SK-N-SH treated with all-trans-retinoic acid at 6 μM for 48 hours (cell line): ENCODE measurements at regions not wholly inside any gene's neighbourhood (a gene's known extent, or its start where the extent isn't known, plus 50 kb on each side); places are given as distances from the start of the nearest gene placed in this dataset.

Experiments
- ATAC-seq: fragments of 200-7000 bp; cut with Tn5 transposase; 3 replicates; pipeline ENCODE4 v1.9.1; 2020; ENCODE audit warnings: mild to moderate bottlenecking, moderate library complexity
- CSDC2 ChIP-seq: fragments of 250-450 bp; sonication (Bioruptor Pico); IDR thresholded peaks from 2 replicates; pipeline ENCODE4 v1.5.0; 2020; ENCODE audit warnings: mild to moderate bottlenecking, moderate library complexity
- CSRNP3 ChIP-seq: fragments of 250-450 bp; sonication (Bioruptor Pico); IDR thresholded peaks from 2 replicates; pipeline ENCODE4 v1.5.1; 2021; ENCODE audit warnings: mild to moderate bottlenecking, moderate library complexity
- ESRRG ChIP-seq: fragments of 250-450 bp; sonication (Bioruptor Pico); IDR thresholded peaks from 2 replicates; pipeline ENCODE4 v1.6.1; 2021; ENCODE audit warnings: mild to moderate bottlenecking
- GLIS3 ChIP-seq: fragments of 250-450 bp; sonication (Bioruptor Pico); IDR thresholded peaks from 2 replicates; pipeline ENCODE4 v1.5.0; 2020; ENCODE audit warnings: mild to moderate bottlenecking, moderate library complexity
- ISL1 ChIP-seq: fragments of 250-450 bp; sonication (Bioruptor Pico); IDR thresholded peaks from 2 replicates; pipeline ENCODE4 v2.1.2; 2022; ENCODE audit warnings: mild to moderate bottlenecking, moderate library complexity
- POU6F1 ChIP-seq: fragments of 250-450 bp; sonication (Bioruptor Pico); IDR thresholded peaks from 2 replicates; pipeline ENCODE4 v1.8.0; 2021; ENCODE audit warnings: low read depth, mild to moderate bottlenecking, moderate library complexity, borderline replicate concordance
- PPARA ChIP-seq: fragments of 250-450 bp; sonication (Bioruptor Pico); IDR thresholded peaks from 2 replicates; pipeline ENCODE4 v1.5.0; 2020; ENCODE audit warnings: mild to moderate bottlenecking, borderline replicate concordance
- RARB ChIP-seq: fragments of 250-450 bp; sonication (Bioruptor Pico); IDR thresholded peaks from 2 replicates; pipeline ENCODE4 v1.8.0; 2021; ENCODE audit warnings: mild to moderate bottlenecking, moderate library complexity
- TCF4 ChIP-seq: fragments of 250-450 bp; sonication (Bioruptor Pico); IDR thresholded peaks from 2 replicates; pipeline ENCODE4 v1.8.0; 2021; ENCODE audit warnings: mild to moderate bottlenecking, moderate library complexity, borderline replicate concordance
- TOX ChIP-seq: fragments of 250-450 bp; sonication (Bioruptor Pico); IDR thresholded peaks from 2 replicates; pipeline ENCODE4 v1.8.0; 2021; ENCODE audit warnings: mild to moderate bottlenecking, moderate library complexity, borderline replicate concordance
- ZC3H10 ChIP-seq: fragments of 250-450 bp; sonication (Bioruptor Pico); IDR thresholded peaks from 2 replicates; pipeline ENCODE4 v1.5.1; 2021; ENCODE audit warnings: mild to moderate bottlenecking, moderate library complexity
- ZFP3 ChIP-seq: fragments of 250-450 bp; sonication (Bioruptor Pico); IDR thresholded peaks from 2 replicates; pipeline ENCODE4 v1.5.0; 2020; ENCODE audit warnings: mild to moderate bottlenecking, moderate library complexity
- ZFP30 ChIP-seq: fragments of 450-650 bp; formaldehyde crosslinking; IDR thresholded peaks from 2 replicates; pipeline ENCODE4 v1.5.0; 2022; ENCODE audit warnings: mild to moderate bottlenecking, moderate library complexity
- ZNF565 ChIP-seq: fragments of 450-650 bp; formaldehyde crosslinking; conservative IDR thresholded peaks from 2 replicates; pipeline ENCODE4 v1.5.0; 2020; ENCODE audit warnings: low read depth, mild to moderate bottlenecking, moderate library complexity
- ZNF70 ChIP-seq: fragments of 450-650 bp; formaldehyde crosslinking; IDR thresholded peaks from 2 replicates; pipeline ENCODE4 v1.5.0; 2020; ENCODE audit warnings: mild to moderate bottlenecking, moderate library complexity
- ZNF8 ChIP-seq: fragments of 450-650 bp; formaldehyde crosslinking; IDR thresholded peaks from 2 replicates; pipeline ENCODE4 v1.5.0; 2020; ENCODE audit warnings: mild to moderate bottlenecking, moderate library complexity
- TF ChIP-seq, protein P1 (sequence below): fragments of 250-450 bp; sonication (Bioruptor Pico); IDR thresholded peaks from 2 replicates; pipeline ENCODE4 v1.8.0; 2020; ENCODE audit warnings: mild to moderate bottlenecking, moderate library complexity, borderline replicate concordance
- TF ChIP-seq, protein P2 (sequence below): fragments of 250-450 bp; sonication (Bioruptor Pico); IDR thresholded peaks from 2 replicates; pipeline ENCODE4 v1.5.0; 2020; ENCODE audit warnings: mild to moderate bottlenecking, moderate library complexity
- TF ChIP-seq, protein P3 (sequence below): fragments of 250-450 bp; sonication (Bioruptor Pico); IDR thresholded peaks from 2 replicates; pipeline ENCODE4 v1.5.1; 2020; ENCODE audit warnings: low read depth, mild to moderate bottlenecking, moderate library complexity

GRCh38 chr13:99812625-99813024 lies 158.9 kb downstream of the ZIC5 start (continued):
- TF ChIP-seq ZC3H10 (no peak), POU6F1 (CRISPR knock-in tag) (no peak), ZNF70 (CRISPR knock-in tag) (no peak)

DNA sequence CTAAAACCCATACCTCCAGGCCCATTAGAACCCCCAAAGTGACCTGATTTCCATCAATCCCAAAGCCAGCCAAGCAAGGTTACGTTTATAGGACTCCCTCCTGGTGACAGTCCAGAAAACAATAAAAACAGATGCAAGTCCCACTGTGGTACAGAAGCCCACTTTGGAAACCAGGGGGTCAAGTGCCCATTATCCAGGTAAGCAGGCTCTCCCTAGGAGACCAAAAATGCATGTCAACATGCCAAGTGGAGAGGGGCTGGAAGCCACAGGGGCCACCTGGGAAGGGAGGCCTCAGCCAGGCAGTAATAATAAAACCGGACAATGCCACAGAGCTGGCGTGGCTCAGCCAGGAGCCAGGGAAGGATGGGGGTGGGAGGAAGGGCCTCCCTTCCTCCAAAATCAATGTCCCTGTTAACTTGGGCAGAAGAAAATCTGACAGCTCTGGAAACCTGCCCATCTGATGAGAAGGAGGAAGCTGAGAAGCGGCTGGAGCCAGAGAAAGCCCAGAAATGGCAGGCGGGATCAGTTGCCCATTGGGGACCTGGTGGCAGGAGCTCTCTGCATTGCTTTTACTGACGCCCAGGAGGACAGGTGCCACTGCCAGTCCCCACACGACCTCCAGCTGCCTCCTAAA lies 160.4 kb downstream of the ZIC5 start:
- TF ChIP-seq ESRRG (CRISPR knock-in tag) (no peak), TCF4 (CRISPR knock-in tag) (no peak), ISL1 (no peak), TOX (CRISPR knock-in tag) (no peak), ZFP3 (CRISPR knock-in tag) (no peak), PPARA (no peak), ZNF565 (CRISPR knock-in tag) (no peak), ZC3H10 (no peak), CSRNP3 (CRISPR knock-in tag) (no peak), ZNF8 (CRISPR knock-in tag) (no peak), ZFP30 (CRISPR knock-in tag) (no peak)
- TF ChIP-seq, protein P1, sequence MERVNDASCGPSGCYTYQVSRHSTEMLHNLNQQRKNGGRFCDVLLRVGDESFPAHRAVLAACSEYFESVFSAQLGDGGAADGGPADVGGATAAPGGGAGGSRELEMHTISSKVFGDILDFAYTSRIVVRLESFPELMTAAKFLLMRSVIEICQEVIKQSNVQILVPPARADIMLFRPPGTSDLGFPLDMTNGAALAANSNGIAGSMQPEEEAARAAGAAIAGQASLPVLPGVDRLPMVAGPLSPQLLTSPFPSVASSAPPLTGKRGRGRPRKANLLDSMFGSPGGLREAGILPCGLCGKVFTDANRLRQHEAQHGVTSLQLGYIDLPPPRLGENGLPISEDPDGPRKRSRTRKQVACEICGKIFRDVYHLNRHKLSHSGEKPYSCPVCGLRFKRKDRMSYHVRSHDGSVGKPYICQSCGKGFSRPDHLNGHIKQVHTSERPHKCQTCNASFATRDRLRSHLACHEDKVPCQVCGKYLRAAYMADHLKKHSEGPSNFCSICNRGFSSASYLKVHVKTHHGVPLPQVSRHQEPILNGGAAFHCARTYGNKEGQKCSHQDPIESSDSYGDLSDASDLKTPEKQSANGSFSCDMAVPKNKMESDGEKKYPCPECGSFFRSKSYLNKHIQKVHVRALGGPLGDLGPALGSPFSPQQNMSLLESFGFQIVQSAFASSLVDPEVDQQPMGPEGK (CRISPR knock-in tag): no peak
- TF ChIP-seq, protein P2, sequence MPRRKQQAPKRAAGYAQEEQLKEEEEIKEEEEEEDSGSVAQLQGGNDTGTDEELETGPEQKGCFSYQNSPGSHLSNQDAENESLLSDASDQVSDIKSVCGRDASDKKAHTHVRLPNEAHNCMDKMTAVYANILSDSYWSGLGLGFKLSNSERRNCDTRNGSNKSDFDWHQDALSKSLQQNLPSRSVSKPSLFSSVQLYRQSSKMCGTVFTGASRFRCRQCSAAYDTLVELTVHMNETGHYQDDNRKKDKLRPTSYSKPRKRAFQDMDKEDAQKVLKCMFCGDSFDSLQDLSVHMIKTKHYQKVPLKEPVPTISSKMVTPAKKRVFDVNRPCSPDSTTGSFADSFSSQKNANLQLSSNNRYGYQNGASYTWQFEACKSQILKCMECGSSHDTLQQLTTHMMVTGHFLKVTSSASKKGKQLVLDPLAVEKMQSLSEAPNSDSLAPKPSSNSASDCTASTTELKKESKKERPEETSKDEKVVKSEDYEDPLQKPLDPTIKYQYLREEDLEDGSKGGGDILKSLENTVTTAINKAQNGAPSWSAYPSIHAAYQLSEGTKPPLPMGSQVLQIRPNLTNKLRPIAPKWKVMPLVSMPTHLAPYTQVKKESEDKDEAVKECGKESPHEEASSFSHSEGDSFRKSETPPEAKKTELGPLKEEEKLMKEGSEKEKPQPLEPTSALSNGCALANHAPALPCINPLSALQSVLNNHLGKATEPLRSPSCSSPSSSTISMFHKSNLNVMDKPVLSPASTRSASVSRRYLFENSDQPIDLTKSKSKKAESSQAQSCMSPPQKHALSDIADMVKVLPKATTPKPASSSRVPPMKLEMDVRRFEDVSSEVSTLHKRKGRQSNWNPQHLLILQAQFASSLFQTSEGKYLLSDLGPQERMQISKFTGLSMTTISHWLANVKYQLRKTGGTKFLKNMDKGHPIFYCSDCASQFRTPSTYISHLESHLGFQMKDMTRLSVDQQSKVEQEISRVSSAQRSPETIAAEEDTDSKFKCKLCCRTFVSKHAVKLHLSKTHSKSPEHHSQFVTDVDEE: no peak
- TF ChIP-seq, all 23 proteins: peak for 0
- ATAC-seq: no peak

GRCh38 chr13:99809926-99810325 lies 161.6 kb downstream of the ZIC5 start:
- no peak for ATAC-seq
- no peak for TF ChIP-seq CSDC2 (CRISPR knock-in tag)
- TF ChIP-seq, protein P3, sequence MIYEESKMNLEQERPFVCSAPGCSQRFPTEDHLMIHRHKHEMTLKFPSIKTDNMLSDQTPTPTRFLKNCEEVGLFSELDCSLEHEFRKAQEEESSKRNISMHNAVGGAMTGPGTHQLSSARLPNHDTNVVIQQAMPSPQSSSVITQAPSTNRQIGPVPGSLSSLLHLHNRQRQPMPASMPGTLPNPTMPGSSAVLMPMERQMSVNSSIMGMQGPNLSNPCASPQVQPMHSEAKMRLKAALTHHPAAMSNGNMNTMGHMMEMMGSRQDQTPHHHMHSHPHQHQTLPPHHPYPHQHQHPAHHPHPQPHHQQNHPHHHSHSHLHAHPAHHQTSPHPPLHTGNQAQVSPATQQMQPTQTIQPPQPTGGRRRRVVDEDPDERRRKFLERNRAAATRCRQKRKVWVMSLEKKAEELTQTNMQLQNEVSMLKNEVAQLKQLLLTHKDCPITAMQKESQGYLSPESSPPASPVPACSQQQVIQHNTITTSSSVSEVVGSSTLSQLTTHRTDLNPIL (CRISPR knock-in tag): no peak
- TF ChIP-seq, protein P2: no peak
- TF ChIP-seq RARB (CRISPR knock-in tag): no peak
- TF ChIP-seq TCF4 (CRISPR knock-in tag): no peak
- no peak for TF ChIP-seq POU6F1 (CRISPR knock-in tag)
- no peak for TF ChIP-seq GLIS3 (CRISPR knock-in tag)
- no peak for TF ChIP-seq ZC3H10
- no peak for TF ChIP-seq ZFP30 (CRISPR knock-in tag)
- no peak for TF ChIP-seq ZNF70 (CRISPR knock-in tag)
- TF ChIP-seq TOX (CRISPR knock-in tag): no peak
- TF ChIP-seq ESRRG (CRISPR knock-in tag): no peak
- TF ChIP-seq ZFP3 (CRISPR knock-in tag): no peak
- TF ChIP-seq, protein P1 (CRISPR knock-in tag): no peak
